NCI-H2196 treated with DMSO at 0.1 percent for 48 hours (cell line): ENCODE measurements at regions not wholly inside any gene's neighbourhood (a gene's known extent, or its start where the extent isn't known, plus 50 kb on each side); places are given as distances from the start of the nearest gene placed in this dataset.
"Not testable (repeated sequence)": the region's sequence is repeated elsewhere in the genome, so short reads cannot be mapped to it uniquely, and the experiment has no call there.

Source experiments
- DNase-seq: peaks from one replicate; lab custom pipeline; 2025; ENCODE audit not compliant: unreplicated experiment; lab: John Stamatoyannopoulos, UW

DNA sequence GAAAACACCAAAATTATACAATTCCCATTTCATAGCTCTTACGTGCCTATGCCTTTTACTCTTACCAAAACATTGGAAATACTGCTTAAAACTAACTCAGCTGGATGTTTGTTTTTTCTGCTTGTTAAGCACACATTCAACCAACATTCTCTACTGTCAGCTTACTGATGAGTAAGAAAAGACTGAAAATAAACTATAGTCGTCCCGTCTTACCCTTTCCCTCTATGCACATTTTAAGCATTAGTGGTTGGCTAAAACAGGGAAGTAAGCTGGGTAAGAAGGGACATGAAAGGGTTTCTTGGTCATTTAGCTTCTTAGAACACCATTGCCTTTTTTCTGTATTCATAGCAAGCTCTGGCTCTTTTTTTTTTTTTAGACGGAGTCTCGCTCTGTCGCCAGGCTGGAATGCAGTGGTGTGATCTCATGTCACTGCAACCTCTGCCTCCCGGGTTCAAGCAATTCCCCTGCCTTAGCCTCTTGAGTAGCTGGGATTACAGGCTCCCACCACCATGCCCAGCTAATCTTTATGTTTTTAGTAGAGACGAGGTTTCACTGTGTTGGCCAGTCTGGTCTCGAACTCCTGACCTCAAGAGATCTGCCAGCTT, 232.1 kb upstream of the PCSK5 start:
- no peak for DNase-seq

DNA sequence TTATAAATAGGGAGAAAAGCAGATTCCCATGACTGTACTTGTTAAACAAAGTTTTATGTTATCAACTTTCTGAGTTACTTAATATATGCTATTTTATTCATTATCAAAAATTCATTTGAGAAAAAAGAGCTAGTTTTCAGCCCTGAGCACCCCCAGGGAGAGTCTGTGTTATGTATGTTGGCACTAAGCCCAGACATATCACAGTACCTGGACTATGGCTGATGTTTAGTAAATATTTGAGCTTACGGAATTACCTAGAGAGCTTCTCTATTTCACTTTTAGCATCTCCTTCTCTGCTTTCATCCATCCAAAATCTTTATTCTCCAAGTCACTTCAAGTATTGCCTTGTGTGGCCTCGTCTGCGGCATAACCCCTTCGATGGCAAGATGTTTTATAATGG, 225.9 kb upstream of the PCSK5 start:
- DNase-seq = no peak

DNA sequence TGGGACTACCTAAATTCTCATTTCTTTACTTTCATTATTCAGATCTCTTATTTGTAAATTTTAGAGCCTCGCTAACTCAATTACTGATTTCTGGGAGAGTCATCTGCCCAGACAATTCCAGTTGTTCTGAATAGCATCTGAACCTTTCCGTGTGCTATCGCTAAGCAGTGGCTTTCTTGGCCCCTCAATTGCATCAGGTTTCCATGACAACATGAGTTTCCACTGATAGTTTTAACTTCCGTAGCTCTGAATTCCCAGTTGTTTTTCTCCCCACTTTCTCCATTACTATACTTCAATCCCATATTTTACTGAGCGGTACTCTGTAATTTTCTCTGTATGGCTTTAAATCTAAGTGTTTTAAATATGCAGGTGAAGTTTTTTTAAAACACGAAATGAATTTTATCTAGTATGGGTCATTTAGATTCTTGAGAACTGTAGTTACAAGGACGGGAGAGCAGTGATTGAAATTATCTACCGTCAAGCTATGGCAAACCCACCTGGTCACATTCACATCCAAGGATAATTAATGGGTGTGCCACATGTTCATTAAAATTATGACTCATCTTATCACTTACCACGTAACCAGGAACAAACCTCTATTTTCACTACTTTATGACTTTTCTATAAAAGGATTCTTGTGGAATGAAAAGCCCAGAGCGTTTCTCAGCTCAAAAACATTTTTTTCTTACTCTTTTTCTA, 223.5 kb upstream of the PCSK5 start:
- no peak for DNase-seq

DNA sequence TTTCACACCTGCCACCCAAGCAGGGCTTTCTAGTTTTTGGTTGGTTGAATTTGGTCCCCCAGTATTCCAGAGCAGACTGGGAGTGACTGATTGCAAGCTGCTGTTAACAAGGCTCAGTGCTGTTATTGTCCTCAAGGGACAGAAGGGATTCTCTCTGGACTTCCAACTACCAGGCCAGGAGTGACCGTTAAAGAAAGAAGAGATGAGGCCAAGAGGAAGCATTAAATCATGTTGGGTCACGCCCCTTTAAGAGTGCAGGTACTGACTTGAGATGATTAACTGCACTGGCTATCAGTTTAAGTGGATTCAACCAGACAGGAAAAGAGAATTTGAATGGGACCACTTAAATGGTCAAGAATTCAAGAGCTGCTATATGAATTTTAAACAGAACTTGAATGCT, 220.8 kb upstream of the PCSK5 start:
- DNase-seq = no peak

DNA sequence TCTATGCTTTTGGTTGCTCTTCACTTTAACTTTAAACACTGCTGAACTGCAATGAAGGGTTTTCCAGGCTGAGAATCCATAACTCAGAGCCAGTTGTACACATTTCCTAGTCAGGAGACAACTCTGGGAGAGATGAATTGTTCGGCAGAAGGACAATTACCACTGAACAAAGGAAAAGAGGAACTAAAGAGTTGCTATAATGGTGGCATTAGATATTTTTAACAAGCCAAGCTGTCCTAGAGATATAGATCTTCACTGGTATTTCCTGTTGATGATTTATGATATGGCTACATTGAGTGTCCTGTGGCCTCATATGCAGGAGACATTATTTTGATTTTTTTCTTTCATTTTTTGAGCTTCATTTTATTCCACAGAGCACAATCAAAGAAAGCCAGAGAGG, 219.1 kb upstream of the PCSK5 start:
- no peak for DNase-seq

DNA sequence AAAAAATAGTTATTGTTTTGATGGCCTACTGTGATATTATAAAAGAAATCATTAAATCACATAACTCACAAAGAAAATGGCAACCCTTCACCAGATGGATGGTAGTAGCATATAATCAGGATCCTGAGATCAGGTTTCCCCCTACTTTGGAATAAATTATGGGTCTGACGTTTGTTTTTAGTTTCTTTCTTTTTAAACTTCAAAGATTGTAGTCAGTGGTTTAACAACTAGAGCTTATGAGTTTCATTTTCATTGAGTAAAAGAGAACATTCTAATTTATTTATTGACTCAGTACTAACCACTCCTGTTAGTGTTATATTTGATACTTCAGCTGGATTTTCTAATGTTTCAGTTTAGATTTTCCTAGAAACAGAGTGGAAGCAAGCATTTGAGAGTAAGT, 218.0 kb upstream of the PCSK5 start:
- DNase-seq = no peak

DNA sequence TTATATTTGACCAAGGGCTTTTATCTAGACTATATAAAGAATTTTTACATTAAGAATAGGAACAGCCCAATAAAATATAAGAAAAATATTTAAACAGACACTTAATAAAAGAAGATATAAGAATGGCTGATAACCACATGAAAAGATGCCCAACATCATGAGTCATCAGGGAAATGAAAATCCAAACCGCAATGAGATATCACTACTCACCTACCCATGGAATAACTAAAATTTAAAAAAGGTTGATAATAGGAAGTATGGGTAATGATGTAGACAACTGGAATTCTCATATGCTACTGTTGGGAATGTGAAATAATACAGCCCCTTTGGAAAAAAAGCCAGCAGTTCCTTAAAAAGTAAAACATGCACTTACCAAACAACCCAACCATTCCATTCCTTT, 206.9 kb upstream of the PCSK5 start:
- DNase-seq = no peak

DNA sequence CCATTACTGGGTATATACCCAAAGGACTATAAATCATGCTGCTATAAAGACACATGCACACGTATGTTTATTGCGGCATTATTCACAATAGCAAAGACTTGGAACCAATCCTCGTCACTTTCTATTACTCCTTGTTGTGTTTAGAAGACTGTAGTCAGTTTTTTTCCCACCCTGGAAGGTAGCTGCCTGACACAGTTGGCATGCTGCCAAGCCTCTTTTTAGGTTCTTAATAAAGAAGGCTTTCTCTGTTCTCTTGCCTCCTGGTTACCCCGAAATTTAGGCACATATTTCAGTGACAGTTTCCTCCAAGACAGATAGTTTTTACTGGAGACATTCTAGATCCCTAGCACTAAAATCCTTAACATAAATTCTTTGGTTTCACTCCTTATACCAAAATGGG, 205.4 kb upstream of the PCSK5 start:
- no peak for DNase-seq

DNA sequence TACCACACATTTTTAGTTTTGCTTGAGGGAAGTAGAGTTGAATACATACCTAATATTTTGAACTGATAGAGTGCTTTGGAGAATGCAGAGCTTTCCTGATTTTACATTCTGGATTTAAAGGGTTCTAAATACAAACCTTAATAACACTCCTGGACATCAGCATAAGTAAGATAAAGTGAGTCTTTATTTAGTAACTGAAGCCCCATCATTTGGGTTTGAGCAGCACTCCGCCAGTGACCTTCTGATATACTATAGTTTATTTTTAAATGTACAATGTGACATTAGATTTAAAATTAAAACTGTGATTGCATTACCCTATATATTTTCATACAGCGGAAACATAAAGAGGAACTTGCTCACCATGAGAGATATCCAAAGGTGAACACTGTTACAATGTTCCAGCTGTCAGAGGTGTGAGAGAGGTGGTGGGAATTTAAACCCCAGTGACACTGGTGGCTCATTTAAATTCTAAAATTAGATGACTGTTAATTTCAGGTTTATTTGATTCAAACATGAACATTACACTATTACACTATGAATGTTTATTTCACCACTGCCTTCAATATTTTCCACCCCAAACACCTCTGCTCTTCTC, 203.0 kb upstream of the PCSK5 start:
- DNase-seq = no peak

DNA sequence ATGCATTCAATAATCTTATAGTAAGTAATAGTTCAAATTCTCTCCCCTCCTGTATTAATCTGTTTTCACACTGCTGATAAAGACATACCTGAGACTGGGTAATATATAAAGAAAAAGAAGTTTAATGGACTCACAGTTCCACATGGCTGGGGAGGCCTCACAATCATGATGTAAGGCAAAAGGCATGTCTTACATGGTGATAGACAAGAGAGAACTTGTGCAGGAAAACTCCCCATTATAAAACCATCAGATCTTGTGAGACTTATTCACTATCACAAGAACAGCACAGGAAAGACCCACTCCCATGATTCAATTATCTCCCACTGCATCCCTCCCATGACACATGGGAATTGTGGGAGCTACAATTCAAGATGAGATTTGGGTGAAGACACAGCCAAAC, 199.9 kb upstream of the PCSK5 start:
- DNase-seq = not testable (repeated sequence)

DNA sequence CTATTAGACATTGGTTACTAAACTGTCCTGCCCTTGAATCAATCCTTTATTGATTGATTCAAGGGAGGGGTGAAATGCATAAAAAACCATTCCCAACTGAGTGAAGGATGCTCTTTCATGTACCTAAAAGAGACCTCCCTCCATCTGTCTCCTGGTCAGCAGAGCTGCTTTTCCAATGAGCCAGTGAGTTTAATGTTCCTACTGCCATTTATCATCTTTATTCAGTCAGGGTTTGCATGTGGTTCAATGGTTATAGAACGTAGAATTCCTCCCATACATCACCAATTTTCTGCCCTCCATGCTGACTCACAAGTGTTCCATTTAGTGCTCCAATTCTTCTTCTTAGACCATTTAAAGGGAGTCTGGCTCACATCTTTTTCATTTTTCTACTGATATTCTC, 199.1 kb upstream of the PCSK5 start:
- no peak for DNase-seq

DNA sequence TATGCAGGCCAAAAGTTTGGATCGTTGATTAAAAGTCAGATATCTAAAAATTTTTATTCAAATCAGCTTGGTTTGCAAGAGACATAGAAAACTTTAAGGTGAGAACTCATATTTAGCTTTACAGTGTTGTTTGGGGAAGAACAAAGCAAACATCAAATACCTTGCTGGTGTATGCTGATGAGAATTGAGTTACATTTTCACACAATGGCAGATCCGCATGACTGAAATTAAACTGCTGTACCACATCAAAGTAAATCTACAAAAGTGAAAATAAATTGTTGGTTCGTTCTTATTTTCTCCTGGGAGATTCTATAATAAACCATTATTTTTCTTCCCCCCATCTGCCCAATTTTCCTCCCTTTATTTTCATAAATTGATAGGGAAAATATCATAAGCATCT, 198.2 kb upstream of the PCSK5 start:
- no peak for DNase-seq

DNA sequence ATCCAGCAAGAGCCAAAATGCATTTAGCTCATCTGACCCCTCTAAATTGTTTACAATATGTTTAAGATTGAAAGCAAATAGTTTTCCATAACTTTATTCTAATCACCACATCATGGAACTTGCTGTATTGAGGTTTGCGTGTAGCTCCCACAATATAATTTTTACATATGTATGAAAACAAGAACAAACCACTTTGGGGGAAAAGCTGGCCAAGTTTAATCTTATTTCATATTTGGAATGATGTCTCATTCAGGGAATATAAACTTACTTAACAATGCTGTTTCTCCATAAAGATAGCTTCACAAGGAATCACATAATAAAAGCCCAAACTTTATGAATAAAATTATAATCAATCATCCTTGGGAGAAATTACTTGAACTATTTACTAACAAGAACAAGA, 194.6 kb upstream of the PCSK5 start:
- no peak for DNase-seq

DNA sequence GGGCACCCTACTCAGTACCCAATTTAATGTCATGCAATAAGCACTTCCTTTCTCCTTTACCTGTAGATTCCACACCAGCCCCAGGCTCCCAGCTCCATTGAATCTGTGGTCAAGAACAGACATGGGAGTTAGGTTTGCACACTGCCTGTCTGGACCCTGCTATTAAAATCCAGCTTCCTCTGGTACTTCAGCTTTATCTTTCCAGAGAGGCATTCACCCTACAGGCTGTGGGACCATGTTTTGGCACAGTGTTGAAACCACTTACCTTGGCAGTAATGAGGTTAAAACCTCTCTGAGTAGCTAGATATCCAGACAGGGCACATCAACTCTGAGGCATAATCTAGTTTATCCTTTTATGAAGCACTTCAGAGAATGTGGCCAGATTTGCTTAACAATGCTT, 191.5 kb upstream of the PCSK5 start:
- DNase-seq = no peak

DNA sequence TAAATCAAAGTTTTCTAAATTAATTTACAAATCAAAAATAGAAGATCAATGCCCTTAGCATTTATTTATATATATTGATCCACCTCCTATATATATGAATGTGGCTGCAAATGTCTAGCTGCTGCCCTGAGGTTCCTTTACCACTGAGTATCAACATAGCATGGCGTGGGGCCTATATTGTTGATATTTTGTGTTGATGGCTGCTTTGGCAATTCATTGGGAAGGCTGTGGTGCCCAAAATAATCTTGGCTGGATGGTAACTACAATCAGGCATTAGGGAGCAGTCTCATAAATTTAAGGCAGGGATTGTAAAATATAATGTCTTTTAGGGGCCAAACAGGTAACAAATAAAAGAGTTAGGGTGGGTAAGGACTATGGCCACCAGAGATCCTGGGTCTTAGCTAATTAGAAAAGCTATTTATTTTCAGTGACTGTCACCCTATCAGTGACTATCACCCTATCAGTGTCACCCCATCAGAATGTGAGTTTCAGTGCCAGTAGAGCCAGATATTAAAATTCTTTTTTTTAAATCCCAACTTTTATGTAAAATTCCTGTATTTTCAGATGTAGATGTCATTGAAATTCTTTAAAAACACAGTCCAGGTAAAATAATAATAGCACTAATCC, 190.7 kb upstream of the PCSK5 start:
- no peak for DNase-seq

DNA sequence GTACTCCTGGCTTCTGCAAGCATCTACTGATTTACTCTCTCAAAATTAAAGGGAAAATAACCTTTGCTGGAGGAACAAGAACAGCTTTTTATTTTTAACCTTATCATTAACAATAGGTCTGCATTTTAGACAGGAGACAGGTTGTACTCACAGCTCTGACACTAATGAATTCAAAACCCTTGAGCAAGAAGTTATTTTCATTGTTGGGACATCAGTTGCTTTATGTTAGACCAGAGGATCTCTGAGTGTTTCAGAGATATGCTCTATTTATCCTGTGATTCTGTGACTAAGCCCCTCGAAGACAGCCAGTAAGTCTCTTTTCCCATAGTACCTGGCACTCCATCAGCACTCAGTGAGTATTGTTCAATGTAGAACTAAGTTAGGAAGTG, 190.2 kb upstream of the PCSK5 start:
- DNase-seq = no peak

DNA sequence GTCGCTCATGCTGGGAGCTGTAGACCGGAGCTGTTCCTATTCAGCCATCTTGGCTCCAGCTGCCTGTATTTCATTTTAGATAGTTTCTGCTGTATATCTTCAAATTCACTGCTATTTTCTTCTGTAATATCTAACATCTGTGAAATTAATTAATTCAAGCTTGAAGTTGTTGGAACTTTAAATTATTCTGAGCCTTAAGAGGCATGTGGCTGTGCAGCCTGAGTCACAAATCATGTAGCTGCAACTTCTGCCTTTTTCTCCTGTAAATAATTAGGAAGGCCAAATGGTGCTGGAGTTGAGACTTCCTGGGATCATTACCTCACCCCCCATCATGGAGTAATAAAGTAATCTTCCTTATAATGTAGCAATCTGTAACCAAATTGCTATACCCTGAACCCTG, 183.3 kb upstream of the PCSK5 start:
- no peak for DNase-seq

DNA sequence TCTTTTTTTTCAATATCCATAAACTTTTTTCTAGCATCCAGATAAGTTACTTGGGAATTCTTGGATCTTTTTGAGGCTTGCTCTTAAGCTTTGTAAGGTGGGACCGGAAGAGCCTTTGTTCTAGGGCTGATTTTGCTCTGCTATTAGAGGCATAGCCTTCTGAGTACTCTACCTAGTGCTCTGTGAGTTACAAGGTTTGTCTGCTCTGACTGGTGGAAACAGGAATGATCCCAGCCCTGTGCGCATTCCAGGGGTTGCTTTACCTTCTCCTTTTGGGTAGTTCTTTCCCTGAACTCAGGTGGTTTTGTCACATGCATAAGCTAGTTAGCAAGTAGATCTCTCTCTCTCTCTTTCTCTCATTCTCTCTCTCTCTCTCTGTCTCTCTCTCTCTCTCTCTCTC, 180.8 kb upstream of the PCSK5 start:
- DNase-seq = no peak

DNA sequence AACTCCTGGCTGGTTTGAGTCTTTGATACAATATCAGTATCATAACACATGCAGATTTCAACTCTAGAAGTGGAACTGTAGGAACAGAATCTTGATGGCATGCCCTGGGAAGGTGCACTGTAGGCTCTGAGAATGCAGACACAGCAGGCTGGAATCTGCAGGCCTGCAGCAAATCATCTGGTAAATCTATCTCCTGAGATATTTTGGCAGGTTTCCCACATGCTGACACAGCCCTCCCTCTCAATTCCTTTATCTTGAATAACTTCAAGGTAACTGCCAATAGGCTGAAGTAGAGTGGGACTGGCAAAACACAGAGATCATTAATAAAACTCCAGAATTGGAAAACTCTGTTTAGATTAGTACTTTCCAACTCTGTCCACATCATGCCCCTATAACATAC, 177.8 kb upstream of the PCSK5 start:
- no peak for DNase-seq

DNA sequence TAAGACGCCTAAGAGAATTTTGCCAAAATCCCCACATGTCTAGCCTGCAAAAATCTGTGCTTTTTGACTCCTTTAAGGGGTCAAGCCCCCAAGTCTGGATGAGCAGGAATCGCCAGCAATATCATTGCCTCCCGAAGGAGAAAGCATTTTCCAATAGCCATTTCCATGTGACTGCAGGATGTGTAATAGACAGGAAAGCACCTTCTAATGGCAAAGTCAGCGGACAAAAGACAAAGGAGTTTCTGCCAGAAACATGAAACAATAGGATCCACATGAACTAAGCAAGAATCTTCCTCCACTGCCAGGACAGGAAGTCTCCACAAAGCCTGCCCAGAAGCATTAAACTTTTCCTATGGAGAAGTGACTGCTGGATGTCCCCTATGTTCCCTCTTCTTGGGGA, 177.1 kb upstream of the PCSK5 start:
- DNase-seq = no peak

DNA sequence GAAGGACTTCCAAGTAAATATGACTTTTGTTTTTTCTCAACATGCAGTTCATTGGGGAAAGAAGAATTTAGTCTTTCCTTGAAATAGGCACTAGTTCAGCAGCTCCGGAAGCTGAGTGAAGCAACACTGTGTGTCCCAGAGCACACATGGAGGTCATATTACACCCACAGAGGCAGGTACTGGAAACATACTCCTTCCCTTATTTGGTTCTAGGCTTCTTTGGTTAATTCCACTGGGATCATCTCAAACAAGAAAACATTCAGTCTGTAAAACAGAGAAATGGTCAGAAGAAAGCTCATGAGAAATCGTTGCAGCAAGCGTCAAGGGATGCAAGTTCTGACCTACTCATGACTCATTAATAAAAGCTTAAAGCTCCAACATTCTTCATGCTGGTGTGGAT, 175.1 kb upstream of the PCSK5 start:
- DNase-seq = no peak

DNA sequence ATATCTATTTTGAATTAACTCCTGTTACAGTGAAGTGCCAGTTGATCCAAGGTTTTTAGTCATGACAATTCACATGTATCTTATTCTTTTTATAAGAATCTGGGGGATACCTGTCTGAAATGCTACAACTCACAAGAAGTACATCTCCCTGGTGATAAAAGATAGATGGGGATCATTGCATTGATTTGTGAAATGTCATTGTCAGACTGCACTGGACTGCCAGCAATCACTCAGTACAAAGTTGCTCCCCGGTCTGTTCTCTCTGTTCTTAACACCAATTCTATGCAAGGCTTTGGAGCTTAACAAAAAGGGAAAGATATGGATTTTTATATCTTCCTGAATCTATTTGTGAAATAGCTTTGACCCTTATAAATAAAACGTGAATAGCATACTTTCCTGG, 171.8 kb upstream of the PCSK5 start:
- no peak for DNase-seq
